ENCODE measurements at regions not wholly inside any gene's neighbourhood (a gene's known extent, or its start where the extent isn't known, plus 50 kb on each side); places are given as distances from the start of the nearest gene placed in this dataset.

GRCh38 chr4:166293556-166293955, 420.5 kb downstream of the TLL1 start:
- Histone ChIP-seq H3K27me3 (ENCODE audit: insufficient read depth, poor library complexity, severe bottlenecking) (no peaks in the 10 kb centered on the region), H3K27ac (replicated peaks) (no peak overlapping the region), H3K4me3 (replicated peaks; ENCODE audit: insufficient read depth, low read length) (no peak overlapping the region)
- TF ChIP-seq GABPA (IDR thresholded peaks at IDR 0.05; ENCODE audit: low read depth), result no peak
- TF ChIP-seq REST (IDR thresholded peaks at IDR 0.05; ENCODE audit: insufficient replicate concordance, low read depth), result no peak
- no peak for TF ChIP-seq CTCF (IDR thresholded peaks at IDR 0.05; ENCODE audit: insufficient read depth, low read length)
- no peak for TF ChIP-seq SPI1 (IDR thresholded peaks at IDR 0.05; ENCODE audit: borderline replicate concordance, low read depth)
- TF ChIP-seq POLR2AphosphoS5 (IDR thresholded peaks at IDR 0.05; ENCODE audit: low read depth), result no peak
- no peak for DNase-seq (ENCODE audit: low read depth in 1 of 2, low spot score in 1 of 2)

GRCh38 chr4:166301266-166301665, 428.2 kb downstream of the TLL1 start:
- no peaks in the 10 kb centered on the region for H3K27me3 ChIP-seq (ENCODE audit: insufficient read depth, poor library complexity, severe bottlenecking)
- no peak for TF ChIP-seq GABPA (IDR thresholded peaks at IDR 0.05; ENCODE audit: low read depth)
- TF ChIP-seq SPI1 (IDR thresholded peaks at IDR 0.05; ENCODE audit: borderline replicate concordance, low read depth), result no peak
- TF ChIP-seq REST (IDR thresholded peaks at IDR 0.05; ENCODE audit: insufficient replicate concordance, low read depth), result no peak
- no peak for TF ChIP-seq POLR2AphosphoS5 (IDR thresholded peaks at IDR 0.05; ENCODE audit: low read depth)
- no peak for TF ChIP-seq CTCF (IDR thresholded peaks at IDR 0.05; ENCODE audit: insufficient read depth, low read length)
- no peak overlapping the region for H3K4me3 ChIP-seq (replicated peaks; ENCODE audit: insufficient read depth, low read length)
- H3K27ac ChIP-seq (replicated peaks), result no peak overlapping the region
- DNase-seq (ENCODE audit: low read depth in 1 of 2, low spot score in 1 of 2), result no peak

- no peak for DNase-seq (ENCODE audit: low read depth in 1 of 2, low spot score in 1 of 2)
- TF ChIP-seq REST (IDR thresholded peaks at IDR 0.05; ENCODE audit: insufficient replicate concordance, low read depth) (no peak), POLR2AphosphoS5 (IDR thresholded peaks at IDR 0.05; ENCODE audit: low read depth) (no peak), GABPA (IDR thresholded peaks at IDR 0.05; ENCODE audit: low read depth) (no peak), CTCF (IDR thresholded peaks at IDR 0.05; ENCODE audit: insufficient read depth, low read length) (no peak), SPI1 (IDR thresholded peaks at IDR 0.05; ENCODE audit: borderline replicate concordance, low read depth) (no peak)
- no peak overlapping the region for H3K4me3 ChIP-seq (replicated peaks; ENCODE audit: insufficient read depth, low read length)
- H3K27ac ChIP-seq (replicated peaks), result no peak overlapping the region
- H3K27me3 ChIP-seq (ENCODE audit: insufficient read depth, poor library complexity, severe bottlenecking), result no peaks in the 10 kb centered on the region
Measured at GRCh38 chr4:166308647-166309046, 435.6 kb downstream of the TLL1 start.

All from HL-60 (cell line).